ENCODE measurements at regions not wholly inside any gene's neighbourhood (a gene's known extent, or its start where the extent isn't known, plus 50 kb on each side); places are given as distances from the start of the nearest gene placed in this dataset.

GRCh38 chr3:191901741-191902140 lies 440.8 kb downstream of the PYDC2 start:
- TF ChIP-seq CTCF (conservative IDR thresholded peaks at IDR 0.05) (no peak), ZFX (IDR thresholded peaks at IDR 0.05) (no peak)
